B cell (primary cell): ENCODE measurements at regions not wholly inside any gene's neighbourhood (a gene's known extent, or its start where the extent isn't known, plus 50 kb on each side); places are given as distances from the start of the nearest gene placed in this dataset.

Source experiments
- CTCF ChIP-seq: fragments of 200-600 bp; IDR thresholded peaks from one replicate; pipeline ENCODE4 v1.8.0; 2022; ENCODE audit warnings: antibody characterized with exemption, mild to moderate bottlenecking
- EZH2 ChIP-seq: IDR thresholded peaks from 2 replicates; pipeline ENCODE4 v1.6.1; 2012; ENCODE audit warnings: borderline replicate concordance, low read depth, mild to moderate bottlenecking, moderate library complexity, low read length; ENCODE audit not compliant: insufficient read depth, poor library complexity, severe bottlenecking

- TF ChIP-seq CTCF (no peak), EZH2 (no peak)
Measured at GRCh38 chr3:72658466-72659100, 189.7 kb downstream of the SHQ1 start.
